HG03103 (cell line): ENCODE measurements at regions not wholly inside any gene's neighbourhood (a gene's known extent, or its start where the extent isn't known, plus 50 kb on each side); places are given as distances from the start of the nearest gene placed in this dataset.

Experiments
- ATAC-seq: cut with Tn5 transposase; IDR thresholded peaks from one replicate; pipeline ENCODE4 v1.9.1; 2021; ENCODE audit warnings: low read depth; ENCODE audit not compliant: unreplicated experiment

DNA sequence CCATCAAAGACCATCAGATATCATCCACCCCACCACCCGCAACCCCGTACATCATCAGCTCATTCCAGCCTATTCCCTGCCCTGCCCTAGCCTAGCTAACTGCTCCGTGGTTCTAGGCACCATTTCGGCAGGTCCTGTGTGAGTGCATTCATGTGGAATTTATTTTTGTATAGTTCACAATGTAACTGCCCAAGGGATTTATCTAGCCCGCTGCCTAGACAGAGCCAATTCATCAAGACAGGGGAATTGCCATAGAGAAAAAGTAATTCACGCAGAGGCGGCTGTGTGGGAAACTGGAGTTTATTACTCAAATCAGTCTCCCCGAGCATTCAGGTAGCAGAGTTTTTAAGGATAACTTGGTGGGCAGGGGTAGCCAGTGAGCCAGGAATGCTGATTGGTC, 109.2 kb upstream of the UBL3 start:
- ATAC-seq: no peak

DNA sequence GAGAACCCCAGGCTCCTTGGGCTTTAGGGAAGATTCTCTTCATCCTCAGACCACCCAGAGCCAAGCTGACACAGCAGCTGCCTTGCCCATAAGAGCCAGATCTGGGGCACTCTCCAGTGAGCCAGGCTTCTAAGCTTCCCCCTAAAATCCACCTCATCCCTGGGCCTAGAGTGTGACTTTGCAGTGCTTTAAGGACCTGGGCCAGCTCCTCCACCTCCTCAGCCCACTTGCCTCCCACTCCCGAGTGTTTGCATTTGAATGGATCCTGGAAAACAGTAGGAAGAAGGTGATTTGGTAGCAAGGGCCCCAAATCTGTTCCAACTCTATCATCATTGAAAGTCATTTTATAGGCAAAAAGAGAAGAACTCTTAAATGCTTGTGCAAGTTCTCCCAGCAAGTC, 108.7 kb upstream of the UBL3 start:
- ATAC-seq: no peak

DNA sequence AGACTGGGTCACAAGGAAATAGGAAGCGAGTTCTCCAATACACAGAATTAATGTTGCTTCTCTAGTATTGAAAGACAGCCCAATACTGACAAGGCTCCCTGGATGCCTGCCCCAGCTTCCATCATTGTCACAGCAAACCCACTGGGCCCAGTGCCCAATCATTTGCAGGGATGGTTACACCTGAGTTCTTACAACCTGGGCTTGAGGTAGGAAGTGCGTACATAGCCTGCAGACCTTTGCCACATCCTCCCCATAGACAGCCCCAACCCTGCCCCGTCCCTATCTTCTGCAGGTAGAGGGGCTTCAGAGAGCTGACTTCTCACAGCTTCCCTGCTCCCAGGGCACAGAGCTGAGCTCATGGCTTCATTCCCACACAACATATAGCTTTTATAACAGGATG, 108.1 kb upstream of the UBL3 start:
- no peak for ATAC-seq

DNA sequence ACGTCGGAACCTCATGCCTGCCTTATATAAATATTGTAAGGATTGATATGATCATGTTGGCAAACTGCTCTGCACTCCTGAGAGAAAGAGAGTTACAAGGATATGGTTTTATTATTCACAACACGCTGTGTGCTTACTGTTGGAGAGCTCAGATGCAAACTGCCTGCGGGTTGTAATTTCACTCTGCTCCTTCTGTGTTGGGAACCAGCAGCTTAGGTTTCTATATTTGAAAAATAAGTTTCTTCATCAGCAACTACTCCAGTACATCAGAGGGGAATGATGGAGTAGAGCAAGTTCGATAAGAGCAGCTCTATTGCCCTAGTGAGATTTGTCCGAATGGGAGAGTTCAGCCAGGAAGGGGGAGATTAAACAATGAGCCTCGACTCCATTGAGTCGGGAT, 106.9 kb upstream of the UBL3 start:
- no peak for ATAC-seq

DNA sequence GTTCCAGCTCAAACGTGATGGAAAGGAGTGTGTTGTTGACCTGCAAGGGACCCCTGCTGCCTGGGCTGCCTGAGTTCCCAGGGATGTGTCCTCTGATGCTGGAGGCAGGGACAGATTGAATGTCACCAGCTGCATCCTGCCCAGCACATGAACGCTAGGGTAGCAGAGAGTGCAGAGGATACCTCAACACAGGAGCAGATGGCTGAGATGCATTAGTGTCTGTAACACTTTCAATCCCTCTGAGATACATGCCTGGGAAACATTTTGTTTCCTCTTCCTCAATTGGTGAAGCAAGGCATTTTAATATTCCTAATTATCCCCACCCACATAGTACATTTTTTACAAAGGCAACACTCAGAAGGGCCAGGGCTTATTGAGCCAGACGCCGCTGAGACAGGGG, 106.4 kb upstream of the UBL3 start:
- no peak for ATAC-seq

DNA sequence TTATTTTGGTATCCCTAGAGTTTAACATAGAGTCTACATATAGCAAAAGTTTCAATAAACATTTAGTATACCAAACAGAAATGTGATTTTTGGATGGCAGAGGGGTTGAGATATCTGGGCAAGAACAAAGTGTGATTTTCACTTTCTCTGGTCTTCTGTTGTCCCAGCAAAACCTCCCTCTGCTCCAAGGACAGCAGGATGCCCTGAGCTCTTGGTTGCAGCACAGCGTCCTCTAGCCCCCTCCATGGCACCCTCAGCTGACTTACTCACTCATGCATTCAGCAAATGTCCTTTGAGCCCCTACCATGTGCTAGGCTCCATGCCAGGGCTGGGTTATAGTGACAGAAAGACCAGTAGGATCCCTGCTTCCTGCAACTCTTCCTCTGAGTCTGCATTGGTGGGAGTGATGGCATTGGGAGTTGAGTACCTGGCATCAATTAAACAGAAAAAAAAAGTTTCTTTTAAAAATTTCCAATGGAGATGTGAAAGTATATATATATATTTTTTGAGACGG, 104.8 kb upstream of the UBL3 start:
- no peak for ATAC-seq

DNA sequence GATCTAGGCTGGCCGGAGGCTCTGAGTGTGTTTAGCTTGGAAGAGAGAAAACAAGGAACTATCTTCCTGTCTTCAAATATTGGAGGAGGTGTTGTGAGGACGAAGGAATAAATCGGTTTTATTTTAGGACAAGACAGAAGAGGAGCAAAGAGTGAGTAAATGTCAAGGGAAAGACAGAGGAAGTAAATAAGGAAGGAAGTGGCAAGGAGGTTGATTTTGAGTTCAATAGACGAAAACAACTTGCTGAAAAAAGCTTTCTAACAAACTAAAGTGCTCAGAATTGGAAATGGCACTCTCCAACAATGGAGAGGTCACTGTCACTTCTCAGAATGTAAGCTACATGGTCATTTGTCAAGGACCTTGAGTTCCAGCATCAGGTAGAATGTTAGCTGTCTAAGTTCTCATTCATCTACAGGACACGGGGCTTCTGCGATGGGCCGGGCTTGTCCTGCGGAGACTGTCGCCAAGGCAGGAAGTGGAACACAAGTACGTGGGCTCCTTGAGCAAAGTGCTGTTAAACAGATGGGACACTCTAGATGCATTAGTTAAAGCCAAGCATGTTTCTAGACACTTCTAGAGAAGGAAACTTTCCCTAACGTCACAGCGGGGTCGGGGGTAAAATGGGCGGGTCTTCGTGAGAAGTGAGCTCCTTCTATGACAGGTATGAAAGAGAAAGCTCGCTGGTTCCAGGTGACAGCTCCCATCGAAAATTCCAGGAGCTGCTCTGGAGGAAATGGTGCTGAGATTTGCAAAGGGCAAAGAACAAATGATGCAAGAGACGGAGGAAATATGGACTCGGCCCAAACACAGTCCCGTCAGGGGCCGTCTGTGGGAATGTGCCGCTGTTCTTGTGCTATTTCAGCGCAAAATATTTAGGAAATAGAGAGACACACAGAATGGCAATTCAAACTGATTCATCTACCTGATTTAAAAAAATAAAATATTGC, 103.9 kb upstream of the UBL3 start:
- no peak for ATAC-seq

DNA sequence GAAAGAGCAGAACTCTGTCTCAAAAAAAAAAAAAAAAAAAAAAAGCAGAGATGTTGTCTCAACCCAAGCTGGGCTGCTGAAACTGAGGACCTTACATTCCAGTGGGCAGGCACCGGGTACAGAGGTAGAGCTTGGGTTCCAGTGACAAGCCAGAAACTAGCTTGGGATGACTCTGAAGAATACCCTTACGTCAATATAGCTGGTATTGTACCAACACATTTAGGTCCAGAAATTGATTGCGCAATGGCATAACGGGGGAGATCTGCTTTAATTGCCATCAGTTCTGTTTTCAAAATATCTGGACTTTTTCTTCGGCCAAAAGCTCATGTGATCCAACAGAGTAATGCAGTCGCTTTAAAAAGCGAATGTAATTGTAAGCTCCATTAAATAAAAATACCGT, 103.1 kb upstream of the UBL3 start:
- ATAC-seq: no peak

DNA sequence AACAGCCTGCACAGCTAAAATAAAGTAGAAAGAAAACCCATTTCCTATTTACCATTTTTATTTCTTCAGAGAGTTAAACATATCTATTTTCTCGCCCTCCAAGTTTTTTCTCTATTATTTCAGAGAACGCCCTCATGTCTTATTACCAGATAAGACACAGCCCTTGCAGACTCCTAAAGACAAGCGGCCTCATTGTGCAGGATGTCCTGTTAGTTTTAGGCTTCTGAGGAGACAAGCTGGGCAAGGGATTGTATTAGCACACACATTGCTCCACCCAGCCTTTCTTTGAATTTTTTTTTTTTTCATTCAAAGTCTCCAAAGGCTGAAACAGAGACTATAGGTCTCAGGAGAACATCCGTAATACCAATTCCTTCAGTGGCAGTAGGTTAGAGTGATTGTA, 101.8 kb upstream of the UBL3 start:
- ATAC-seq: no peak

DNA sequence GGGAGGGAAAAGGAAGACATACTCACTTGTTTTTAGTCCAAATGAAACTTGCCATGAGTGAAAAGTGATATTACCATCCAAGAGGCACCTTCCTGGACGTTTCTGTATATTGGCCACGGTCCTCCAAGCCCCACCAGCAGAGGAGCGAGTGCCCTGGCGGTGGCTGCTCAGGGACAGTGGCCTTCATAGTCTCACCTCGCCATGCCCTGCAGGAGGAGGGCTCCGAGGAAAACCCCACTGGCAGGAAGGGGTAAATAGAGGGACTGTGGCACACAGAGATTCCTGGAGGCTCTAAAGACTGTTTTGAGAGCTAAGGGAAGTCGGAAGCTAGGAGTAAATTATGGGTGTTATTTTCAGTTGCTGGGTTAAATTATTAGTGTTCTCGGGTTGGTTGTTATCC, 98.4 kb upstream of the UBL3 start:
- no peak for ATAC-seq

DNA sequence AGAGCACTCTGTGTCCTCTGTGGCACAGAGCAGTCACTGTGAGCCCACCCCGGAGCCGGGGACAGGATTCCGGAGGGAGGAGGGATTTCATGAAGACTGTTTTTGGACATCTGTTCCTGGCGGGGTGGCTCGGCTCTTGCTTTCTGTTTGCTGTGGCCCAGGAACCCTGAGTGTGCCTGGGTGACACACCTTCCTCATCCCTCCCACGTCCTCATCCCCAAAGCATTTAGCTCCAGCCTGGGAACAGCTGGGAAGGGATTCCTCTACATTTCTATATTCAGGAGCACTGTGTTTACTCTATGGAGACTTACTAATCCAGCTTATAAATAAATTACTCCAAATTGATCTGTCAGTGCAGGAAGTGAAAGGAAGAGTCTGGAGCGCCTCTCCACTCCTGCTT, 97.8 kb upstream of the UBL3 start:
- ATAC-seq: no peak

DNA sequence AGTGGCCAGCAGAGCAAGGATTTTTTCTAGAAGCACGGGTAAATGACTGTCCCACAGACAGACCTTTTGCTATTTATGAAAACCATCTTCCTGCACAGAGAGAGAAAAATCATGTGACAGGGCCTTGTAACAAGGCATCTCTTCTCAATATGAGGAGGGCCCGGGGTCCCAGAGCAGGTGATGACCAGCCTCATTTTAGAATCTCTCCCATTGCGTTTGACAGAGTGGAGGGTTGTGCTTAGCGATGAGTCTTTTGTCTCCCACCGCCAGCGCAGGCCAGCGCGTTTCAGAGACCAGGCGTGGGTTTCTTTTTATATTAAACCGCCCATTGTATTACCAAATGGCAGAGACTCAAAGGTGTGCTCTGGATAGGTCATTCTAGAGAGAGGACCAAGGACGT, 97.4 kb upstream of the UBL3 start:
- no peak for ATAC-seq

DNA sequence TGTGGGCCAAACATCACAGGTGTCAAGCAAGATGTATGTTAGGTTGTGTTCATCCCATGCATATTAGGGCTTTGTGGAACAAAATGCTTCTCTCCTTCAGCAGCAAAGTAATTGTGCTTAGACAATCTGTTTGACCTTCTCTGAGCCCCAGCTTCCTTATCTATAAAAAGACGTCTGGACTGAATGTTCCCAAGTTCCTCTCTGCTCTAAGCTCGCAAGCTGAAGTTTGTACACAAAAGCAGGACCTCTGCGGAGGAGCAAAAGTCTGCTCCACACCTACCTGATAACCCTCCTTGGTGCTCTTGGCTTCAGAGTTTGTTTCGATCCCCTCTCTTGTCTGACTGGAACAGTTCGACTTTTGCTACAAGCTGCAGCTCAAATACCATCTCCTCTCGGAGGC, 95.7 kb upstream of the UBL3 start:
- ATAC-seq: no peak

DNA sequence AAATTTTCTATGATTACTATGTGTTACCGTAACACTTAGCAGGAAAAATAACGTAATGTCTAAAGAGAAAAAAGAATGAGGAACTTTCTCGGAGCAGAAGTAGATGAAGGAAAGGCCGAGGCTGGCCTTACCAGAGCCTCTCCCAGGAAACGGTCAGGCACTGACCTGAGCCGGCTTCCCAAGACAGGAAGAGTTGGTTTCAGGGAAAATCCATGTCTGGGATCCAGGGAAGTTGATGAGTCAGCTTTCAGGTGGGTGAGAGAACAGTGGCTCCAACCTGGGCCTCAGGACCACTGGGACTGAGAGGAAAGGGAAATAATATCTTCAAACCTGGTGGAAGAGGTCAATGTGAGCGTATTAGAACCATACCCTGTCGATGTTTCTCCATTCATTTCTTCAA, 93.3 kb upstream of the UBL3 start:
- no peak for ATAC-seq

DNA sequence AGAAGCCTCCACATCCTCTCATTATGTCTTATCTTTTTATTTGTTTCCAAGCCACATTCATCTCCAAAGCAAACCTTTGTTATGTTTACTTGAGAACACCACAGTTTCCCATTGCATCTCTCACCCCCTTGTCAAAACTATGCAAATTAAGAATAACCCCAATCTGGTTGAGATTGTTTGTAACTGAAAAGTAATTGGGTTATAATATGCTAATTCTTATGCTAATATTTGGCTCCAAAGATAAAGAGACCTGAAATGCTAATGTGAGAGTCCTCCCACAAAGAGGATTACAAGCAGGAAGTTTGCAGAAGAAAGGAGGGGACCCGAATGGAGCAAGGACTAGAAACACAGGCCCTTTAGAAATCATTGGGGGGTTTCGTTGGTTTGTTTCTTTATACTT, 92.9 kb upstream of the UBL3 start:
- no peak for ATAC-seq

DNA sequence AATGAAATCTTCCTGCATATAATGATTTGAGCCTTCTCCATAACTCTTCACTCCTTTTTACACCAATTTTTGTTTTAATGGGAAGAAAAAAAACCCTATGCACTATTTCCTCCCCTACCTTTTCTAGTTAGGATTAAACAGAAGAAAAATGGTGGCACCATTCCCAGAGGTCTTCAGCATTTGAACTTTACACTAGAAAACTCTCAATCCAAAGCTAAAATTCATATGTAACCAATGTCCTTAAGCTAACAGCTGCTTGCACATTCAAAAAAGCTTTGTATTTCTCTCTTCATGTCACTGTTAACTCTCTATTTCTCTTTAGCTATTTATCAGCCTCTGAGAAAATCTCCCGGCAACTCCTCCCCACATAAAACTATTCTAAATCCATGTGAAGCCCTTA, 90.3 kb upstream of the UBL3 start:
- no peak for ATAC-seq

DNA sequence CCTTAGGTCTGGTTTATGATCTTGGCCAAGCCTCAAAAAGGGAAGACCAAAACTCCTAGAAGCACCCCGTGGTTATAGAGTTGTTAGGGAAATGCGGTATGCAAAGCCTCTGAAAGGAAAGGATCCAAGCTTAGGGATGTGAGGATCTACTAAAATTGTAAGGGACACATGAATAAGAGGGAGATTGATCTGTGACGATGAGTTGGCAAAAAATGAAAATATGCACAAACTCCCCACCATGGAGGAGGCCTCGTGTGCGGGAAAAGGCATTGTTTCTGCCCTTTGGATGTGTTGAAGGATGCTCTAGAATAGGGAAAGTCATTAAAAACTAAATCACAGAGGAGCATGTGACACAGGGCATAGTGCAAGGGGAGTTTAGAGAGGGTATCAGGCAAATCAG, 88.7 kb upstream of the UBL3 start:
- ATAC-seq: no peak

DNA sequence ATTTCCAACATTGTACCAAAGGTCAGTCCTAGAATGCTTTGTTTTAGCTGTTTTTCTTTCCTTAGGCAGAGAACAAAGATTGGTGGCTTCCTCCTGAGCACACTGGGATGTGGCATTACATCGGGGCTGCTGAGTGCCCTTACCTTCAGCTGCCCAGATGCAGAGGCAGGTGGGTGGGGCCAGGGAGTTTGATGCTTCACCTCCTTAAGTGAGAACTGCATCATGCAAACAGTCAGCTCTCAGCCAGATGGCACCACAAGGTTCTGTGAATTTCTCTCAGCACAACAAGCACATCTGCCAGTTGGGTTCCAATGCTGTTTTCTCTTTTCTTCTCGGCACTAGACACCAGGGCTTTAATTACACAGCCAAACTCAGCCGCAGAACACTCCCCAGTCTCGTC, 87.4 kb upstream of the UBL3 start:
- ATAC-seq: no peak

DNA sequence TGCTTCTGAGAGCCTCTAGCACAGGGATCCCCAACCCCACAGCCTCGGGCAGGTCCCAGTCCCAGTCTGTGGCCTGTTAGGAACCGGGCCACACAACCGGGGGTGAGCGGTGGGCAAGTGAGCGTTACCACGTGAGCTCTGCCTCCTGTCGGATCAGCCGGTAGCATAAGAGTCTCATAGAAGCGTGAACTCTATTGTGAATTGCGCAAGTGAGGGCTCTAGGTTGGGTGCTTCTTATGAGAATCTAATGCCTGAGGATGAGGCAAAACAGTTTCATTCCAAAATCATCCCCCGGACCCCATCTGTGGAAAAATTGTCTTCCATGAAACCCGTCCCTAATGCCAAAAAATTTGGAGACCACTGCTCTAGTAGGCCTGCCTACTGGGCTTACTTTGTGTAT, 87.0 kb upstream of the UBL3 start:
- no peak for ATAC-seq

DNA sequence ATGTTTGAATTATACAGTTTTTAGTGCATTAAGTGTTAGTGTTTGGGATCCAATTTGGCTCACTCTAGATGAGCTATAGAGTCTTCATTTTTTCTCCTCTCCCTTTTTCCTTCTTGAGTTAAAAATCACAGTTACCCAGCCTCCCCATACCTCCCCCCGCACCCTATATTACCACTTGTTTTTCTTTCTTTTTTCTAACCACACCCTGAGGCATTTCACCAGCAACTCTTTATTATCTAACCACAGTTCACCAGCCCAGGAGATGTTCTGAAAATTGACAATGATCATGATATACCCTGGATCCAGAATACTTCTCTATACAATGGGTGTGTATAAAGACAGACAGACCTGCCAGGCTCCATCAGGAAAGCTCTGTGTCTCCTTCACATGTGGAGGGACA, 86.5 kb upstream of the UBL3 start:
- ATAC-seq: no peak

DNA sequence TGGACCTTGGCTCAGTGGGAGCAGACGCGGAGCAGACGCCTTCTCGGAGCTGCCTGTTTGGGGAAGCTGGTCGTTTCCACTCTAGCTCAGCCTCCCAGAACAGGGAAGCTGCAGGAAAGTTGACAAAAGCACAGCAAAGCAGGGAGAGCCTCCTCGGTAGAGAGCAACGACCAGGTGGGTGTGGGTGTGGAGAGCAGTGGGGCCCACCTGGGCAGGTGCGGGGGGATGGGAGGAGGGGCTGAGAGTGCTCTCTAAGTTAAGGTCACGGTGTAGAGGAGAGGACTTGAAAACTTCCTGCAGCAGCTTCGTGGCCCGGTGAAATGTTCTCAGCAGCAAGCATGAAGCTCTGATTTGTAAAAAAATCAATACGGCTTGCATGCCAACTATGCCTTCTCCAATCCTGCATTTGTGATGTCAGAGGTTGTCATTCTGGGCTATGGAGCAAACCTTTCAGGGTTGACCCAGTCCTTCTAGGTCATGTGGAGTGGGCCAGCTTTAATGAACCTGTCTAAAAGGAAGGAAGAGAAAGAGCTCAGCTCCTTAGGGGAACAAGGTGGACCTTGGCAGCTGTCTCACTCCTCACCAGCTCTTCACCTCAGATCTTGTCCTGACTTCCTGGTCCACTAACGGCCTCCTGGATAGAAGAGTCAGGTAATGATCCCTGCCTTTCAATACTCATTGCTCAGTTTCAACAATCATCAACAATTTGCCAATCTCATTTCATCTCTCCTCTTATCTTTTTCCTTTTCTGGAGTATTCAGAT, 85.8 kb upstream of the UBL3 start:
- no peak for ATAC-seq
